Vagina (tissue), 2 donors: ENCODE measurements at regions not wholly inside any gene's neighbourhood (a gene's known extent, or its start where the extent isn't known, plus 50 kb on each side); places are given as distances from the start of the nearest gene placed in this dataset.

ENCODE experiments used
- DNase-seq, 2 donors: peaks; one replicate each; pipeline ENCODE4 v3.0.0-alpha.2; 2017; ENCODE audit errors: extremely low spot score in 2 of 2
- H3K27ac ChIP-seq: fragments of 200-600 bp; sonication (generic); one replicate; pipeline ENCODE4 v1.5.1; 2019
- H3K27me3 ChIP-seq: fragments of 200-600 bp; sonication (generic); one replicate; pipeline ENCODE4 v1.5.1; 2019
- H3K36me3 ChIP-seq, 2 donors: fragments of 200-600 bp; sonication (generic); one replicate each; pipeline ENCODE4 v1.5.1; 2017 to 2019
- H3K4me1 ChIP-seq: fragments of 200-600 bp; sonication (generic); one replicate; pipeline ENCODE4 v1.5.1; 2019
- H3K4me3 ChIP-seq, 2 donors: fragments of 200-600 bp; sonication (generic); 1 replicate in 1 of 2; 2 replicates in 1 of 2; pipeline ENCODE4 v1.5.1; 2016 to 2019
- H3K9me3 ChIP-seq: fragments of 200-600 bp; sonication (generic); one replicate; pipeline ENCODE4 v1.5.1; 2019
- POLR2A ChIP-seq, 2 donors: fragments of 450-650 bp; IDR thresholded peaks; one replicate each; pipeline ENCODE4 v1.6.1; 2017; ENCODE audit warnings: antibody characterized with exemption in 2 of 2, mild to moderate bottlenecking in 2 of 2, moderate library complexity in 2 of 2
- POLR2AphosphoS5 ChIP-seq, 2 donors: sonication (generic); formaldehyde crosslinking; IDR thresholded peaks; one replicate each; pipeline ENCODE4 v1.9.0; 2017; ENCODE audit warnings: antibody characterized with exemption in 2 of 2, mild to moderate bottlenecking in 2 of 2, low read depth in 1 of 2; ENCODE audit not compliant: insufficient read depth in 1 of 2
- intact Hi-C: fragments of 100-400 bp; cut with DNase I; formaldehyde crosslinking; loops from one replicate; pipeline ENCODE4 v1.15.1; 2023
- TF ChIP-seq, protein P1 (sequence below), 3 experiments: fragments of 450-650 bp in 2 of 3; fragments of 200-600 bp in 1 of 3; sonication (generic) in 1 of 3; IDR thresholded peaks; one replicate each; pipeline ENCODE4 v1.5.1; 2017 to 2019; ENCODE audit warnings: antibody characterized with exemption in 3 of 3, mild to moderate bottlenecking in 2 of 3, moderate library complexity in 2 of 3

DNA sequence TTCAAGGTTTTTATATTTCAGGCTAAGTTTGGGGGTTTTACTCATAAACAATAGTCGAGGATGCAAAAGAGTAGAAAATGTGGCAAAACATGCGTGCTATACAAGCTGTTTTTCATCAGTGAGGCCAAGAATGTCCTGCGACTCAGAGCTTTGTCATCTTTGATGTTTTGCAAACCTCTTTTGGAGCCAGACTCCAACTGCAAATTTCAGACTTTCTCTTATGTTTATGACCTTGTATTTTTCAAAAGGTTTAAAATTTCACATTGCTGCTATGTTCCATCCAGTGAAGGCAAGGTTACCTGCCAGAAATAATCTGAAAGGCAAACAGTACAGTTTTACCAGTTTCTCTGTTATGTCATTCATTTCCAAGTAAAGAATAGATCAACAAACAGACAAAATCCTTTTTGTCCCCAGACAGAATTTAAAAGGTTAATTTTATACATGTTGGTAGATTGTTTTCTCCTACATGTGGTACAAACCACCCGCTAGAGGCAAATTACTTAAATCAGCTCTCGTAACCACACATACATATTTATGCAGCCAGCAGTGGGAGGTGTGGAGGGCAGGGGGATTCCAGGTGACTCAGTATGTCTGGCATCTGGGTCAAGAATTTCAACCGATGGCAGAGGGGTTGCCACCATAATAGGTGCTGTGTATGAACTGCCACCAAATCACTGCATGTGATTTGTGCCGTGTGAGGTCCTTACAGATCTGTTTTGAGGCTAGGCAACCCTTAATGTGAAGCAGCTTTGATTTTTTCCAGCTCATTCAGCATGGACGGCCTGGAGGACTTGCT lies 119.8 kb upstream of the CPM start:
- H3K27me3 ChIP-seq = no peaks in the 10 kb centered on the region
- peak overlapping the region; percentile 6 for H3K27ac ChIP-seq
- no peaks in the 10 kb centered on the region for H3K36me3 ChIP-seq
- H3K4me3 ChIP-seq = no peak overlapping the region
- intact Hi-C loops = no loop called here
- DNase-seq = no peak
- TF ChIP-seq POLR2A (IDR thresholded peaks at IDR 0.05) = no peak
- TF ChIP-seq, protein P1, sequence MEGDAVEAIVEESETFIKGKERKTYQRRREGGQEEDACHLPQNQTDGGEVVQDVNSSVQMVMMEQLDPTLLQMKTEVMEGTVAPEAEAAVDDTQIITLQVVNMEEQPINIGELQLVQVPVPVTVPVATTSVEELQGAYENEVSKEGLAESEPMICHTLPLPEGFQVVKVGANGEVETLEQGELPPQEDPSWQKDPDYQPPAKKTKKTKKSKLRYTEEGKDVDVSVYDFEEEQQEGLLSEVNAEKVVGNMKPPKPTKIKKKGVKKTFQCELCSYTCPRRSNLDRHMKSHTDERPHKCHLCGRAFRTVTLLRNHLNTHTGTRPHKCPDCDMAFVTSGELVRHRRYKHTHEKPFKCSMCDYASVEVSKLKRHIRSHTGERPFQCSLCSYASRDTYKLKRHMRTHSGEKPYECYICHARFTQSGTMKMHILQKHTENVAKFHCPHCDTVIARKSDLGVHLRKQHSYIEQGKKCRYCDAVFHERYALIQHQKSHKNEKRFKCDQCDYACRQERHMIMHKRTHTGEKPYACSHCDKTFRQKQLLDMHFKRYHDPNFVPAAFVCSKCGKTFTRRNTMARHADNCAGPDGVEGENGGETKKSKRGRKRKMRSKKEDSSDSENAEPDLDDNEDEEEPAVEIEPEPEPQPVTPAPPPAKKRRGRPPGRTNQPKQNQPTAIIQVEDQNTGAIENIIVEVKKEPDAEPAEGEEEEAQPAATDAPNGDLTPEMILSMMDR (IDR thresholded peaks at IDR 0.05) = no peak
- TF ChIP-seq POLR2AphosphoS5 (IDR thresholded peaks at IDR 0.05; ENCODE audit: insufficient read depth in 1 of 2, low read depth in 1 of 2) = no peak
- peaks cover 19% of the 10 kb centered on the region for H3K4me1 ChIP-seq
- H3K9me3 ChIP-seq = no peaks in the 10 kb centered on the region

DNA sequence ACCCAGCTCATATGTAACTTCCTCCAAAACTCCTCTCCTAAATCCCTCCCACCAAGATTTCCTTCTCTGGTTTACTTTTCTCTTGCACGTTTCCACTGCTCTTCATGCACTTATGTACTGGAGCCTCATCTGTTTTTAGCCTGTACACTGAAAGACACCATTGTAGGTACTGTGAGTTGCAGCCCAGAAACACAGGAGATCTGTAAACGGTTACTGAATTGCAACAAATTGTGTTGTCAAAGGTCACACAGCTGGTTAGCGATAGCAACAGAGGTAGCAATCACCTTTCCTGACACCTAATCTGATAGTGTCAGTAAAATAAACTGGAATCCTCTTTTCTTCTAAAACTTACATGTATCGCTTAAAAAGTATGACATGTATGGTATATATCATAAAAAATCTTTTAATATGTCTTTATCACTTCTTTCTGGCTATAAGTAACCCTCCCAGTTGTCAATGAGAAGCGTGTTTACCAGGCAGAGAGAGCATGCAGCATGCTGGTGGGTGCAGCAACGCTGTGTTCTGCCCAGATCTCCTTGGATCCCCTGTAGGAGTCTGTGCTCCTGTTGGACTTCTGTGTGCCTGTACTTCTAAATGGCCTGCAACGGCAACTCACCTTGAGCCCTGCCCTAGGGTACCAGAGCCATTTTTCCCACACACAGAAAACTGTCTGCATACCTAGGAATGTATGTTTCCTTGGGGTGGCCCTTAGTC lies 121.5 kb upstream of the CPM start:
- Histone ChIP-seq H3K9me3 (no peaks in the 10 kb centered on the region), H3K27ac (no peak overlapping the region), H3K4me3 (no peak overlapping the region), H3K36me3 (no peaks in the 10 kb centered on the region), H3K27me3 (no peaks in the 10 kb centered on the region), H3K4me1 (peaks cover 19% of the 10 kb centered on the region)
- no peak for DNase-seq
- TF ChIP-seq, protein P1 (IDR thresholded peaks at IDR 0.05) = no peak
- TF ChIP-seq POLR2A (IDR thresholded peaks at IDR 0.05) = no peak
- TF ChIP-seq POLR2AphosphoS5 (IDR thresholded peaks at IDR 0.05; ENCODE audit: insufficient read depth in 1 of 2, low read depth in 1 of 2) = no peak
- intact Hi-C loops = no loop called here

DNA sequence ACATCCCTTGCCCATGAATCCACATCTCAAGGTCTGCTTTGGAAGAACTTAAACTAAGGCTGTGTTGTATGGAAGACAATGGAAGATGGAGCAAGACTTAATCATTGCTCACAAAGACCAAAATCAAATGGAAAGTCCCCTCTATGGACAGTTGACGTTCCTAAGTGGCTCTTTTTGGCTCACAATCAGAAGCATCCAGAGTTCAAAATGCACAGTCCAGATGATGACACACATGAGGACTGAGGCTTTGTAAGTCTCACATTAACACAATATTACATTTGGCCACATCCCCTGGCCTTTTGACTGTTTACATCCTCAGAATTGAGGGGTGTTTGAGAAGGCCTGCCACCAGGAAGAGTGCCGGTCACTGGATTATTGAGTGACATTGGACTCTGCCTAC lies 122.3 kb upstream of the CPM start:
- no peaks in the 10 kb centered on the region for H3K9me3 ChIP-seq
- H3K4me1 ChIP-seq = peaks cover 19% of the 10 kb centered on the region
- DNase-seq = no peak
- no peaks in the 10 kb centered on the region for H3K27me3 ChIP-seq
- intact Hi-C loops = no loop called here
- H3K4me3 ChIP-seq = no peak overlapping the region
- H3K27ac ChIP-seq = no peak overlapping the region
- H3K36me3 ChIP-seq = no peaks in the 10 kb centered on the region
- no peak for TF ChIP-seq POLR2A (IDR thresholded peaks at IDR 0.05)
- no peak for TF ChIP-seq POLR2AphosphoS5 (IDR thresholded peaks at IDR 0.05; ENCODE audit: insufficient read depth in 1 of 2, low read depth in 1 of 2)
- TF ChIP-seq, protein P1 (IDR thresholded peaks at IDR 0.05) = no peak

DNA sequence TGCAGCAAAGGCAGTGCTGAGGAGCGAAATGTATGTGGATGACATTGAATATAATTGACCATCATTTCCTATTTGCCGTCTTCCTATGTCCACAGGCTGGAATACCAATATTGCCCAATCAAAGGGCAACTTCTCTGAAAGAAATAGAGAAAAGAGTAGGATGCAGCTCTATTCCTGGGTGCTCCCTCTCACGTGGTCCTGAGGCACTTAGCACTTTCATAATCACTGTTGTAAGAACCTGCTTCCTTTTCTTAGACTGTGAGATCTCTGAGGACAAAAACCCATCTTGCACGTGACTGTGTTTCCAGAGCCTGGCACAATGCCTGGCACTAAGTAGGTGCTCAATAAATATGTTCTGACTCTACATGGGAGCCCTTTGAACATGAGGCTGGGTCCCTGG lies 122.7 kb upstream of the CPM start:
- H3K27me3 ChIP-seq = no peaks in the 10 kb centered on the region
- H3K36me3 ChIP-seq = no peaks in the 10 kb centered on the region
- no peak for TF ChIP-seq POLR2A (IDR thresholded peaks at IDR 0.05)
- TF ChIP-seq POLR2AphosphoS5 (IDR thresholded peaks at IDR 0.05; ENCODE audit: insufficient read depth in 1 of 2, low read depth in 1 of 2) = no peak
- TF ChIP-seq, protein P1 (IDR thresholded peaks at IDR 0.05) = no peak
- no peaks in the 10 kb centered on the region for H3K9me3 ChIP-seq
- no peak for DNase-seq
- H3K27ac ChIP-seq = no peak overlapping the region
- H3K4me1 ChIP-seq = peaks cover 19% of the 10 kb centered on the region
- no peak overlapping the region for H3K4me3 ChIP-seq
- intact Hi-C loops = no loop called here
